Transverse colon (tissue), 4 donors: ENCODE measurements at regions not wholly inside any gene's neighbourhood (a gene's known extent, or its start where the extent isn't known, plus 50 kb on each side); places are given as distances from the start of the nearest gene placed in this dataset.

Experiments used
- POLR2A ChIP-seq: fragments of 450-650 bp; IDR thresholded peaks from one replicate; pipeline ENCODE4 v1.6.1; 2016; ENCODE audit warnings: antibody characterized with exemption, mild to moderate bottlenecking, moderate library complexity
- POLR2AphosphoS5 ChIP-seq, 3 donors: sonication (generic); formaldehyde crosslinking; IDR thresholded peaks; one replicate each; pipeline ENCODE4 v1.6.1; 2016; ENCODE audit warnings: antibody characterized with exemption in 3 of 3
- TF ChIP-seq, protein P1 (sequence below), 5 experiments: fragments of 200-600 bp in 3 of 5; fragments of 450-650 bp in 2 of 5; sonication (generic) in 3 of 5; IDR thresholded peaks; 1 replicate in 2 of 5; 2 replicates in 3 of 5; pipeline ENCODE4 v1.5.1; 2016 to 2017; ENCODE audit warnings: antibody characterized with exemption in 5 of 5, inconsistent platforms in 3 of 5, mild to moderate bottlenecking in 2 of 5, moderate library complexity in 1 of 5

DNA sequence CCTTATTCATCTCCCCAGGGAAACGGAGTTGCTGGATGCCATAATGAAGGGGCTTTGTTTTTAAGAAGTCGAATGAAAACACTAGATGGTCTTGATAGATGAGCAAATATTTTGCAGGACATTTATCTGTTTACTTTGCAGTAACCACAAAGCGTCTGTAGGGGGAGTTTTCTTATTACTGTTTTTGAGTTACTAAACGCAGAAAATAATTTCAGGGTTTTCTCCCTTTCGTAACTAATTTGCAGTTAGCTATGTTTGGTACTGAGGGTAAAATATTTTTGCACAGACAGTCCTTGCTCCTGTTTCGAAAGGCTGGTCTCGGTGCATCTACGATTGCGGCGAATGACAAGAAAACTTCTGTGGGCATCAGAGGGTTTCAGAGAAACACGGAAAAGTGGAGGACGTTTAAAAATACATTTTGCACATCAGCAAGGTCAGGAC is 505.6 kb upstream of the MKI67 start:
- TF ChIP-seq POLR2A, result no peak
- TF ChIP-seq, protein P1, sequence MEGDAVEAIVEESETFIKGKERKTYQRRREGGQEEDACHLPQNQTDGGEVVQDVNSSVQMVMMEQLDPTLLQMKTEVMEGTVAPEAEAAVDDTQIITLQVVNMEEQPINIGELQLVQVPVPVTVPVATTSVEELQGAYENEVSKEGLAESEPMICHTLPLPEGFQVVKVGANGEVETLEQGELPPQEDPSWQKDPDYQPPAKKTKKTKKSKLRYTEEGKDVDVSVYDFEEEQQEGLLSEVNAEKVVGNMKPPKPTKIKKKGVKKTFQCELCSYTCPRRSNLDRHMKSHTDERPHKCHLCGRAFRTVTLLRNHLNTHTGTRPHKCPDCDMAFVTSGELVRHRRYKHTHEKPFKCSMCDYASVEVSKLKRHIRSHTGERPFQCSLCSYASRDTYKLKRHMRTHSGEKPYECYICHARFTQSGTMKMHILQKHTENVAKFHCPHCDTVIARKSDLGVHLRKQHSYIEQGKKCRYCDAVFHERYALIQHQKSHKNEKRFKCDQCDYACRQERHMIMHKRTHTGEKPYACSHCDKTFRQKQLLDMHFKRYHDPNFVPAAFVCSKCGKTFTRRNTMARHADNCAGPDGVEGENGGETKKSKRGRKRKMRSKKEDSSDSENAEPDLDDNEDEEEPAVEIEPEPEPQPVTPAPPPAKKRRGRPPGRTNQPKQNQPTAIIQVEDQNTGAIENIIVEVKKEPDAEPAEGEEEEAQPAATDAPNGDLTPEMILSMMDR (IDR thresholded peaks at IDR 0.05), result peak; percentile 32 to 55 (median 40)
- TF ChIP-seq POLR2AphosphoS5 (IDR thresholded peaks at IDR 0.05), result no peak
